GM10266 (cell line): ENCODE measurements at regions not wholly inside any gene's neighbourhood (a gene's known extent, or its start where the extent isn't known, plus 50 kb on each side); places are given as distances from the start of the nearest gene placed in this dataset.

ENCODE experiments used
- DNase-seq: peaks from one replicate; pipeline ENCODE4 v3.0.0; 2012; ENCODE audit errors: extremely low spot score
- CTCF ChIP-seq: IDR thresholded peaks from 2 replicates; pipeline ENCODE4 v1.5.1; 2012; ENCODE audit warnings: mild to moderate bottlenecking, low read depth; ENCODE audit not compliant: control insufficient read depth, insufficient read depth; ENCODE audit errors: missing control alignments

GRCh38 chr13:89930861-89931260, 1416.6 kb upstream of the MIR17HG start:
- DNase-seq: no peak
- TF ChIP-seq CTCF: no peak

DNA sequence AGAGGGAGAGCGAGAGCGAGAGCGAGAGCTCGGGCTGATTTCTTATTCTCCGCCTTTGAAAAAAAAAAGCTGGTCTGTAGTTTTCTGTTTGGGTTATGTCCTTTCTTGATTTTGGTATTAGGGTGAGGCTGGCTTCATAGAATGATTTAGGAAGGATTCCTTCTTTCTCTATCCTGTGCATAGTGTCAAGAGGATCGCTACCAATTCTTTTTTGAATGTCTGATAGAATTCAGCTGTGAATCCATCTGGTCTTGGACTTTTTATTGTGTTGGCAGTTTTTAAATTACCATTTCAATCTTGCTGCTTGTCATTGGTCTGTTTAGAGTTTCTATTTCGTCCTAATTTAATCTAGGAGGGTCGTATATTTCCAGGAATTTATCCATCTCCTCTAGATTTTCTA, 1414.6 kb upstream of the MIR17HG start:
- DNase-seq: no peak
- TF ChIP-seq CTCF: no peak

DNA sequence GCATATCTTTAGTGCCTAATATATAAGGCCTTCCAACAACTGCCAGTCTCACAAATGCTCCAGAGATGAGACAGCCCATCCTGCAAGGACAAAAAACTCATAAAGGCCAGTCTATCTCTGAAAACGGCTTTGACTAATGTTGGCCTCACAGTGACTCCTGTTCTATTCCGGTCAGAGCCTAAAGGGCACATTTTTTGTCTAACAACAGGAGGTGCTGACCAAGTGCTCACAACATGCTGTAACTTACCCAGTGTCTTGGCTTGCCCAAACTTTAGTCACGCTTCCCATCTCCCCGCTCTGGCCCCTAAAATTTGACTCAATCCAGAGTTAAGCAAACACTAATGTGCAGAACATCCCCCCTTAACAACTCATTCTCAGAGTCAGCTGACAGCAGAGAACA, 1411.2 kb upstream of the MIR17HG start:
- DNase-seq: no peak
- TF ChIP-seq CTCF: no peak

GRCh38 chr13:89937420-89937819, 1410.1 kb upstream of the MIR17HG start:
- TF ChIP-seq CTCF: no peak
- no peak for DNase-seq

GRCh38 chr13:89940383-89940782, 1407.1 kb upstream of the MIR17HG start:
- no peak for TF ChIP-seq CTCF
- DNase-seq: no peak

- TF ChIP-seq CTCF: no peak
- DNase-seq: no peak
Measured at GRCh38 chr13:89943139-89943538, 1404.3 kb upstream of the MIR17HG start.

- TF ChIP-seq CTCF: no peak
- DNase-seq: no peak
Measured at GRCh38 chr13:89950225-89950624, 1397.3 kb upstream of the MIR17HG start.

DNA sequence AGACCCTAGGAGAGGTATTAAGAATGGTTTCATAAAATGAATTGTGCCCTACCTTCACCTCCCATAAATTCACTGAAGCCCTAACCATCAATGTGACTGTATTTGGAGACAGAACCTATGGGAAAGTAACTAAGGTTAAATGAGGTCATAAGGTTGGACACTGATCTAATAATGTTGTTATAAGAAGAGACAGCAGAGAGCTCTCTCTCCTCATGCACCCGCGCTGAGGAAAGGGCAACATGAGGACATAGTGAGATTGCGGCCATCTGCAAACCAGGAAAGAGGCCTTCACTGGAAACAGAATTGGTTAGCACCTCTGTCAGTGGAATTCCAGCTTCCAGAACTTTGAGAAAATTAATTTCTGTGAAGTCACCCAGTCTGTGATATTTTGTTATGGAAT, 1396.1 kb upstream of the MIR17HG start:
- no peak for TF ChIP-seq CTCF
- no peak for DNase-seq
